DND-41 (cell line): ENCODE measurements at regions not wholly inside any gene's neighbourhood (a gene's known extent, or its start where the extent isn't known, plus 50 kb on each side); places are given as distances from the start of the nearest gene placed in this dataset.

Source experiments
- EZH2 ChIP-seq: IDR thresholded peaks from 3 replicates; pipeline ENCODE4 v1.6.1; 2012; ENCODE audit warnings: borderline replicate concordance, low read depth, mild to moderate bottlenecking, moderate library complexity, low read length, inconsistent platforms; ENCODE audit not compliant: severe bottlenecking
- TF ChIP-seq, protein P1 (sequence below): IDR thresholded peaks from 2 replicates; pipeline ENCODE4 v1.5.1; 2012; ENCODE audit warnings: borderline replicate concordance, low read length, moderate library complexity, mild to moderate bottlenecking; ENCODE audit not compliant: poor library complexity, severe bottlenecking; ENCODE audit errors: extremely low read depth

DNA sequence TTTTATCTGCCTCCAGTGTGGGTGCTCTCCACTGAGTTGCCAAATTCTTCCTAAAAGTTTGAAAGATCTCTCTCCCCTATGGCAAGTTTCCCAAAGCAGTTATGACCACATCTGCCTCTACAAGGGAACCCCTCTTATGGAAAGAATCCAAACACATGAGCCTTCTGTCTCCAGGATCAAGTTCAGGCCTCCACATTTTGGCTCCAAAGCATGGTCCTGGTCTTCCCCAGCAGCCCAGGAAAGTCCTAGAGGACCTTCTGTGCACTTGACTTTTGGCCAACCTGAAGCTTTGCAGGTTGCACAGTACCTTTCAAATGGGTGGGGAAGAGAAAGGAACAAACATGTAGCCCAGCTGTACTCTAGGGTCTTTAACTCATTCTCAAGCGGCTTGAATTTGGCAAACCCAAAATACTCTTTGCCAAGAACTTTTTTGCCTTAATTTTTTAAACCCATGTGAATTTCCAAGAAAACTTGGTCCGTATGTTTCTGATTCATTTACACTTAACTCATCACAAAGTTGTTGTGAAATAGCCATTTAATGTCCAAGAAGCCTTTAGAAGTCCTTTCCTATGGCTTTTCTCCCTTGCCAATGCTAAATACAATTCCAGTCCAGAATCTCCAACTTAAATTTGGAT lies 240.1 kb upstream of the TBX18 start:
- TF ChIP-seq, protein P1, sequence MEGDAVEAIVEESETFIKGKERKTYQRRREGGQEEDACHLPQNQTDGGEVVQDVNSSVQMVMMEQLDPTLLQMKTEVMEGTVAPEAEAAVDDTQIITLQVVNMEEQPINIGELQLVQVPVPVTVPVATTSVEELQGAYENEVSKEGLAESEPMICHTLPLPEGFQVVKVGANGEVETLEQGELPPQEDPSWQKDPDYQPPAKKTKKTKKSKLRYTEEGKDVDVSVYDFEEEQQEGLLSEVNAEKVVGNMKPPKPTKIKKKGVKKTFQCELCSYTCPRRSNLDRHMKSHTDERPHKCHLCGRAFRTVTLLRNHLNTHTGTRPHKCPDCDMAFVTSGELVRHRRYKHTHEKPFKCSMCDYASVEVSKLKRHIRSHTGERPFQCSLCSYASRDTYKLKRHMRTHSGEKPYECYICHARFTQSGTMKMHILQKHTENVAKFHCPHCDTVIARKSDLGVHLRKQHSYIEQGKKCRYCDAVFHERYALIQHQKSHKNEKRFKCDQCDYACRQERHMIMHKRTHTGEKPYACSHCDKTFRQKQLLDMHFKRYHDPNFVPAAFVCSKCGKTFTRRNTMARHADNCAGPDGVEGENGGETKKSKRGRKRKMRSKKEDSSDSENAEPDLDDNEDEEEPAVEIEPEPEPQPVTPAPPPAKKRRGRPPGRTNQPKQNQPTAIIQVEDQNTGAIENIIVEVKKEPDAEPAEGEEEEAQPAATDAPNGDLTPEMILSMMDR = no peak
- no peak for TF ChIP-seq EZH2
